Smooth muscle cell (in vitro differentiated cells): ENCODE measurements at regions not wholly inside any gene's neighbourhood (a gene's known extent, or its start where the extent isn't known, plus 50 kb on each side); places are given as distances from the start of the nearest gene placed in this dataset.

Experiments
- DNase-seq: peaks from one replicate; lab custom pipeline; 2025; ENCODE audit not compliant: unreplicated experiment; lab: John Stamatoyannopoulos, UW
- H2AFZ ChIP-seq: fragments of 200-600 bp; sonication (generic); 2 replicates; pipeline ENCODE4 v1.6.0; 2016; ENCODE audit warnings: antibody characterized with exemption, low read depth, mild to moderate bottlenecking
- H3F3A ChIP-seq: fragments of 200-600 bp; sonication (generic); 2 replicates; pipeline ENCODE4 v1.6.0; 2017; ENCODE audit warnings: antibody characterized with exemption, low read depth
- H3K27ac ChIP-seq: fragments of 200-600 bp; sonication (generic); 2 replicates; pipeline ENCODE4 v1.5.1; 2016; ENCODE audit warnings: low read depth, mild to moderate bottlenecking
- H3K27me3 ChIP-seq: fragments of 200-600 bp; sonication (generic); 2 replicates; pipeline ENCODE4 v1.6.1; 2016; ENCODE audit warnings: low read depth, mild to moderate bottlenecking
- H3K36me3 ChIP-seq: fragments of 200-600 bp; sonication (generic); 2 replicates; pipeline ENCODE4 v1.5.1; 2016; ENCODE audit warnings: low read depth
- H3K4me1 ChIP-seq: fragments of 200-600 bp; sonication (generic); 2 replicates; pipeline ENCODE4 v1.5.1; 2016; ENCODE audit warnings: low read depth
- H3K4me2 ChIP-seq: fragments of 200-600 bp; sonication (generic); 2 replicates; pipeline ENCODE4 v1.6.0; 2016; ENCODE audit warnings: mild to moderate bottlenecking
- H3K4me3 ChIP-seq: fragments of 200-600 bp; sonication (generic); 2 replicates; pipeline ENCODE4 v1.5.1; 2016; ENCODE audit warnings: mild to moderate bottlenecking
- H3K79me2 ChIP-seq: fragments of 200-600 bp; sonication (generic); 2 replicates; pipeline ENCODE4 v1.6.0; 2016; ENCODE audit warnings: low read depth, mild to moderate bottlenecking
- H3K9ac ChIP-seq: fragments of 200-600 bp; sonication (generic); 2 replicates; pipeline ENCODE4 v1.6.0; 2016; ENCODE audit warnings: low read depth
- H3K9me3 ChIP-seq: fragments of 200-600 bp; sonication (generic); replicated peaks from 2 replicates; pipeline ENCODE4 v1.5.1; 2016; ENCODE audit warnings: low read depth
- H4K20me1 ChIP-seq: fragments of 200-600 bp; sonication (generic); 2 replicates; pipeline ENCODE4 v1.6.0; 2016; ENCODE audit warnings: low read depth
- CTCF ChIP-seq: fragments of 200-600 bp; sonication (generic); IDR thresholded peaks from 2 replicates; pipeline ENCODE4 v1.5.1; 2017; ENCODE audit warnings: borderline replicate concordance, mild to moderate bottlenecking, antibody characterized with exemption; ENCODE audit not compliant: insufficient read depth, poor library complexity, severe bottlenecking
- WGBS: methylation state at CpG from one replicate; pipeline ENCODE4 v1.1.7; 2016; ENCODE audit warnings: low lambda C conversion rate; 5-methylcytosine and 5-hydroxymethylcytosine counted together

GRCh38 chr11:116384876-116385275 is 387.9 kb downstream of the BUD13 start:
- Histone ChIP-seq H4K20me1 (no peaks in the 10 kb centered on the region), H3F3A (no peaks in the 10 kb centered on the region), H3K9me3 (no peaks in the 10 kb centered on the region), H3K36me3 (no peaks in the 10 kb centered on the region), H3K4me3 (no peak overlapping the region), H3K27me3 (no peaks in the 10 kb centered on the region), H3K4me2 (no peak overlapping the region), H3K27ac (no peak overlapping the region), H3K79me2 (no peaks in the 10 kb centered on the region), H3K4me1 (no peaks in the 10 kb centered on the region), H3K9ac (no peak overlapping the region), H2AFZ (no peak overlapping the region)
- no peak for DNase-seq
- no peak for TF ChIP-seq CTCF
- 80% methylated on average over 4 of the region's 4 CpGs for WGBS

- DNase-seq = no peak
- H3K9ac ChIP-seq = no peak overlapping the region
- no peaks in the 10 kb centered on the region for H3K9me3 ChIP-seq
- TF ChIP-seq CTCF = no peak
- H3K27ac ChIP-seq = no peak overlapping the region
- 71% methylated on average over 5 of the region's 5 CpGs for WGBS
- no peaks in the 10 kb centered on the region for H4K20me1 ChIP-seq
- no peaks in the 10 kb centered on the region for H3K36me3 ChIP-seq
- no peaks in the 10 kb centered on the region for H3K27me3 ChIP-seq
- no peaks in the 10 kb centered on the region for H3F3A ChIP-seq
- no peak overlapping the region for H3K4me2 ChIP-seq
- H3K79me2 ChIP-seq = no peaks in the 10 kb centered on the region
- no peak overlapping the region for H2AFZ ChIP-seq
- H3K4me1 ChIP-seq = no peaks in the 10 kb centered on the region
- H3K4me3 ChIP-seq = no peak overlapping the region
Observed at GRCh38 chr11:116384407-116384806, 388.4 kb downstream of the BUD13 start.

- no peaks in the 10 kb centered on the region for H4K20me1 ChIP-seq
- no peaks in the 10 kb centered on the region for H3K79me2 ChIP-seq
- no peak overlapping the region for H2AFZ ChIP-seq
- peak; percentile 7 for DNase-seq
- no peak overlapping the region for H3K27ac ChIP-seq
- WGBS = 52% methylated on average over 7 of the region's 7 CpGs
- no peaks in the 10 kb centered on the region for H3K4me1 ChIP-seq
- H3K4me3 ChIP-seq = no peak overlapping the region
- peaks cover 4% of the 10 kb centered on the region for H3K27me3 ChIP-seq
- H3F3A ChIP-seq = no peaks in the 10 kb centered on the region
- H3K9ac ChIP-seq = no peak overlapping the region
- no peaks in the 10 kb centered on the region for H3K36me3 ChIP-seq
- H3K9me3 ChIP-seq = no peaks in the 10 kb centered on the region
- no peak for TF ChIP-seq CTCF
- H3K4me2 ChIP-seq = no peak overlapping the region
Observed at GRCh38 chr11:116379185-116379828, 393.5 kb downstream of the BUD13 start.

- H3K4me3 ChIP-seq = no peak overlapping the region
- no peak overlapping the region for H3K9ac ChIP-seq
- TF ChIP-seq CTCF = no peak
- no peaks in the 10 kb centered on the region for H4K20me1 ChIP-seq
- H3K9me3 ChIP-seq = no peaks in the 10 kb centered on the region
- no peaks in the 10 kb centered on the region for H3F3A ChIP-seq
- H2AFZ ChIP-seq = no peak overlapping the region
- no peaks in the 10 kb centered on the region for H3K36me3 ChIP-seq
- H3K27ac ChIP-seq = no peak overlapping the region
- no peak for DNase-seq
- H3K4me1 ChIP-seq = peaks cover 6% of the 10 kb centered on the region
- H3K79me2 ChIP-seq = no peaks in the 10 kb centered on the region
- WGBS = 78% methylated on average over 1 of the region's 1 CpG
- H3K4me2 ChIP-seq = no peak overlapping the region
- H3K27me3 ChIP-seq = peaks cover 4% of the 10 kb centered on the region
Observed at GRCh38 chr11:116376547-116376946, 396.2 kb downstream of the BUD13 start.
